H4 (cell line): ENCODE measurements at regions not wholly inside any gene's neighbourhood (a gene's known extent, or its start where the extent isn't known, plus 50 kb on each side); places are given as distances from the start of the nearest gene placed in this dataset.

ENCODE experiments used
- DNase-seq: peaks from one replicate; pipeline ENCODE4 v3.0.0-alpha.2; 2015; ENCODE audit warnings: low spot score

GRCh38 chr16:72508191-72508590, 336.2 kb upstream of the PMFBP1 start:
- DNase-seq, result no peak

- no peak for DNase-seq
These were observed 330.6 kb upstream of the PMFBP1 start for GRCh38 chr16:72502594-72503005.

GRCh38 chr16:72501739-72502593, 330.0 kb upstream of the PMFBP1 start:
- DNase-seq, result peak; percentile 66

- DNase-seq, result no peak
These were observed 328.6 kb upstream of the PMFBP1 start for GRCh38 chr16:72500545-72500944.

GRCh38 chr16:72493716-72494415, 321.9 kb upstream of the PMFBP1 start:
- no peak for DNase-seq

- no peak for DNase-seq
These were observed 315.3 kb upstream of the PMFBP1 start for GRCh38 chr16:72487283-72487682.

- DNase-seq, result no peak
These were observed 310.7 kb upstream of the PMFBP1 start for GRCh38 chr16:72482695-72483094.

GRCh38 chr16:72481419-72481818, 309.5 kb upstream of the PMFBP1 start:
- no peak for DNase-seq

- no peak for DNase-seq
These were observed 309.0 kb upstream of the PMFBP1 start for GRCh38 chr16:72480911-72481310.

GRCh38 chr16:72475688-72476087, 303.7 kb upstream of the PMFBP1 start:
- no peak for DNase-seq

GRCh38 chr16:72474501-72475123, 302.7 kb upstream of the PMFBP1 start:
- DNase-seq, result peak; percentile 90

GRCh38 chr16:72473631-72474030, 301.7 kb upstream of the PMFBP1 start:
- no peak for DNase-seq

GRCh38 chr16:72471317-72471924, 299.5 kb upstream of the PMFBP1 start:
- no peak for DNase-seq

- no peak for DNase-seq
These were observed 298.6 kb upstream of the PMFBP1 start for GRCh38 chr16:72470541-72470940.

GRCh38 chr16:72469932-72470331, 298.0 kb upstream of the PMFBP1 start:
- no peak for DNase-seq

- DNase-seq, result no peak
These were observed 296.6 kb upstream of the PMFBP1 start for GRCh38 chr16:72468582-72468981.

- DNase-seq, result peak; percentile 27
These were observed 295.3 kb upstream of the PMFBP1 start for GRCh38 chr16:72467157-72467759.

- no peak for DNase-seq
These were observed 292.8 kb upstream of the PMFBP1 start for GRCh38 chr16:72464597-72465368.

- no peak for DNase-seq
These were observed 292.1 kb upstream of the PMFBP1 start for GRCh38 chr16:72464052-72464451.

- no peak for DNase-seq
These were observed 286.1 kb upstream of the PMFBP1 start for GRCh38 chr16:72458035-72458434.
